ENCODE measurements at regions not wholly inside any gene's neighbourhood (a gene's known extent, or its start where the extent isn't known, plus 50 kb on each side); places are given as distances from the start of the nearest gene placed in this dataset.

- no peak for FAIRE-seq
- no peak overlapping the region for H3K9ac ChIP-seq (ENCODE audit: low read length in 3 of 3)
Observed at GRCh38 chr18:40414155-40414754, 1540.8 kb upstream of the PIK3C3 start.

GRCh38 chr18:40413160-40413559 lies 1541.9 kb upstream of the PIK3C3 start:
- FAIRE-seq (no peak), DNase-seq (peak in 4 of 5 donors; percentile 40 to 66 (median 50))
- Histone ChIP-seq H3K27ac (ENCODE audit: low read depth in 2 of 2, low read length in 2 of 2) (no peak overlapping the region), H3K4me1 (ENCODE audit: control insufficient read depth in 2 of 3, insufficient read depth in 2 of 3, low read depth in 1 of 3, low read length in 3 of 3) (no peaks in the 10 kb centered on the region), H3K9ac (ENCODE audit: low read length in 3 of 3) (no peak overlapping the region), H3K27me3 (ENCODE audit: control insufficient read depth, insufficient read depth, low read length) (no peaks in the 10 kb centered on the region), H3K4me3 (ENCODE audit: low read length in 3 of 3) (no peak overlapping the region), H3K36me3 (ENCODE audit: control insufficient read depth in 2 of 3, insufficient read depth in 3 of 3, low read length in 3 of 3) (no peaks in the 10 kb centered on the region), H3K9me3 (ENCODE audit: control insufficient read depth in 2 of 3, insufficient read depth in 1 of 3, low read length in 3 of 3) (no peaks in the 10 kb centered on the region)
- intact Hi-C loops (cut with DNase I) = no loop called here
- TF ChIP-seq CTCF (IDR thresholded peaks at IDR 0.05; ENCODE audit: borderline replicate concordance, extremely low read depth, insufficient read depth) = peak; percentile 41

More at GRCh38 chr18:40414155-40414754, 1540.8 kb upstream of the PIK3C3 start:
- Histone ChIP-seq H3K27ac (ENCODE audit: low read depth in 2 of 2, low read length in 2 of 2) (no peak overlapping the region), H3K4me3 (ENCODE audit: low read length in 3 of 3) (no peak overlapping the region), H3K27me3 (ENCODE audit: control insufficient read depth, insufficient read depth, low read length) (no peaks in the 10 kb centered on the region), H3K36me3 (ENCODE audit: control insufficient read depth in 2 of 3, insufficient read depth in 3 of 3, low read length in 3 of 3) (no peaks in the 10 kb centered on the region), H3K9me3 (ENCODE audit: control insufficient read depth in 2 of 3, insufficient read depth in 1 of 3, low read length in 3 of 3) (no peaks in the 10 kb centered on the region), H3K4me1 (ENCODE audit: control insufficient read depth in 2 of 3, insufficient read depth in 2 of 3, low read depth in 1 of 3, low read length in 3 of 3) (no peaks in the 10 kb centered on the region)
- intact Hi-C loops (cut with DNase I) = no loop called here
- no peak for DNase-seq
- TF ChIP-seq CTCF (IDR thresholded peaks at IDR 0.05; ENCODE audit: borderline replicate concordance, extremely low read depth, insufficient read depth) = no peak

DNA sequence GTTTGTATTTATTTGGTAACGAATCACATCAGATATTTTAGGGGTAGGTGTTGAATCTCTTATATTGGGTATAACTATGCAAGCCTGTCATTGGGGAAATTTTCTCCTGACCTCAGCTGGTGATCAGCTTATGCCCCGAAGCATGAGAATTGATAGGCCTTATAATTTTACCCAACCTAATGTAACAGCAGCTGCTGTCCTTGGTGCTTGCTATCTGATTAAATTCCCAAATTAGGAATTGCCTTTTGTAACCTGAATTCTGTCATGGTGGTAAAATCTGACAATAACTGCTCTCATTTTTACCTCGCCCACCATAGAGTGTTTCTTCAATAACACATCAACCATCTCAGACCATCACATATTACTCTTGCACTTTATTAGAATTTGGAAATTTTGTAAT lies 1542.6 kb upstream of the PIK3C3 start:
- TF ChIP-seq CTCF (IDR thresholded peaks at IDR 0.05; ENCODE audit: borderline replicate concordance, extremely low read depth, insufficient read depth) = no peak
- no peaks in the 10 kb centered on the region for H3K9me3 ChIP-seq (ENCODE audit: control insufficient read depth in 2 of 3, insufficient read depth in 1 of 3, low read length in 3 of 3)
- FAIRE-seq (no peak), DNase-seq (no peak)
- H3K4me3 ChIP-seq (ENCODE audit: low read length in 3 of 3) = no peak overlapping the region
- no peaks in the 10 kb centered on the region for H3K4me1 ChIP-seq (ENCODE audit: control insufficient read depth in 2 of 3, insufficient read depth in 2 of 3, low read depth in 1 of 3, low read length in 3 of 3)
- no peaks in the 10 kb centered on the region for H3K27me3 ChIP-seq (ENCODE audit: control insufficient read depth, insufficient read depth, low read length)
- H3K36me3 ChIP-seq (ENCODE audit: control insufficient read depth in 2 of 3, insufficient read depth in 3 of 3, low read length in 3 of 3) = no peaks in the 10 kb centered on the region
- no peak overlapping the region for H3K27ac ChIP-seq (ENCODE audit: low read depth in 2 of 2, low read length in 2 of 2)
- no peak overlapping the region for H3K9ac ChIP-seq (ENCODE audit: low read length in 3 of 3)
- intact Hi-C loops (cut with DNase I) = no loop called here

- no peaks in the 10 kb centered on the region for H3K36me3 ChIP-seq (ENCODE audit: control insufficient read depth in 2 of 3, insufficient read depth in 3 of 3, low read length in 3 of 3)
- no peaks in the 10 kb centered on the region for H3K27me3 ChIP-seq (ENCODE audit: control insufficient read depth, insufficient read depth, low read length)
- DNase-seq (peak in 2 of 5 donors; percentile 12 to 32), FAIRE-seq (no peak)
- intact Hi-C loops (cut with DNase I) = no loop called here
- H3K9me3 ChIP-seq (ENCODE audit: control insufficient read depth in 2 of 3, insufficient read depth in 1 of 3, low read length in 3 of 3) = no peaks in the 10 kb centered on the region
- H3K27ac ChIP-seq (ENCODE audit: low read depth in 2 of 2, low read length in 2 of 2) = no peak overlapping the region
- H3K9ac ChIP-seq (ENCODE audit: low read length in 3 of 3) = no peak overlapping the region
- H3K4me1 ChIP-seq (ENCODE audit: control insufficient read depth in 2 of 3, insufficient read depth in 2 of 3, low read depth in 1 of 3, low read length in 3 of 3) = no peaks in the 10 kb centered on the region
- no peak overlapping the region for H3K4me3 ChIP-seq (ENCODE audit: low read length in 3 of 3)
- no peak for TF ChIP-seq CTCF (IDR thresholded peaks at IDR 0.05; ENCODE audit: borderline replicate concordance, extremely low read depth, insufficient read depth)
Observed at GRCh38 chr18:40407909-40408308, 1547.1 kb upstream of the PIK3C3 start.
